A673 (cell line): ENCODE measurements at regions not wholly inside any gene's neighbourhood (a gene's known extent, or its start where the extent isn't known, plus 50 kb on each side); places are given as distances from the start of the nearest gene placed in this dataset.

Source experiments
- CTCF ChIP-seq: fragments of 300-800, 200-600 bp; sonication (generic); conservative IDR thresholded peaks from 2 replicates; pipeline ENCODE4 v1.5.1; 2017; ENCODE audit warnings: low read depth, mild to moderate bottlenecking, antibody characterized with exemption, low read length, moderate library complexity, mixed read lengths
- EZH2 ChIP-seq: fragments of 200-600 bp; sonication (generic); IDR thresholded peaks from 2 replicates; pipeline ENCODE4 v1.6.1; 2017; ENCODE audit warnings: borderline replicate concordance, low read depth, mild to moderate bottlenecking, mixed read lengths, antibody characterized with exemption, low read length; ENCODE audit not compliant: poor library complexity, severe bottlenecking

DNA sequence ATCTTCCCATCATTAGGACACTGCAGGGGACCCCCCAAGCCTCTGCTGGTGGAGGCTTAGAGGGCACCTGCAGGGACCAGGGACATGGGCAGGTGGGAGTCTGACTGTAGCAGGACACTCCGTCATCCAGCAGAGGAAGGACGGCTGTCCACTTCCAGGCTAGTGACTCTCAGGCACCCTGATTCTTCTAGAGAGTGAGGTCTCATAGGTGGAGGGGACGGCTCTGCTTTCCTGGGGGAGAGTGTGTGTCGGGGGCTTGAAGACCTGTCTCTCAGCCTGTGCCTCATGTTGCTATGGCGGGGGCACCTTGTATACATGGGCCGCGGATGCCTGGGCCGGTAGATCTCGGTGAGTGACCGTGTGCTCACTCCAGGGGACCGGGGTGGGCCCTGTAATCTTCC is 1116.6 kb downstream of the BRD1 start:
- no peak for TF ChIP-seq CTCF
- TF ChIP-seq EZH2 = no peak
